ENCODE measurements at regions not wholly inside any gene's neighbourhood (a gene's known extent, or its start where the extent isn't known, plus 50 kb on each side); places are given as distances from the start of the nearest gene placed in this dataset.
A peak's percentile ranks its signal among the peaks of the same experiment; 100 is the strongest.

DNA sequence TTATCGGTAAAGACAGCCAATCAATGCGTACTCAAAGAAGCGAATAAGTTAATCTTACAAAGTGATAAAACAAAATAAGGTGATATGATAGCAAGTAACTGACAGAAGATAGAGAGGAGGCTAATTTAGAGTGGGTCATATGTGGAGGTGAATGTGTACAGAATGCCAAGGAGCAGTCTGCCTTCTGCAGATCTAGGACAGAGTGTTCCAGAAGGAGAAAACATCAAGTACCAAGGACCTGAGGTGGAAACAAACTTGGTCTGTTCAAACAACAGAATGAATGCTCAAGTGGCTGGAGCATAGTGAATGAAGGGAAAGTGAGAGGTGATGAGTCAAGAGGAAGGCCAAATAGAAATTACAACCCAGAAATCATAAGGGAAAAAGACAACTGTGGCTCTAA, 170.3 kb upstream of the BMP4 start:
- FAIRE-seq: peak; percentile 65

DNA sequence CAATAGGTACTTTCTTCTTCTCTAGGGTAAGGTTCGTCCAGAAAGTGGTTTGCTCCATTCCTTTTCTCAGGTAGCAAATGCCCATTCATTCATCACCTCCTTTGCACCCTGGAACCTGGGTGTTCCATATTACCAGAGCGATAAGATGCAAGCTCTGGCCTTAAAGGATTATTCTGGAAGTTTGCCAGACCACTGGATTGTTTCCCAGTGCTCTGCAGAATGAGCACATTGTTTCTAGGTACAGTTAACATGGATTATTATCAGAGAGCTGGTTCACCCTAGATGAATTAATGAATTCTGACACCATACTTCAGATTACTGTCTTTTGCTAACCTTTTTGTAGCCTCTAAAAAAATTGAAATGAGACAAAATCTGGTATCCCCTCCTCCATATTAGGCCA, 170.9 kb upstream of the BMP4 start:
- peak; percentile 76 for FAIRE-seq
- peak; percentile 63 for DNase-seq (ENCODE audit: low spot score)

More for the DNA sequence above, 170.3 kb upstream of the BMP4 start:
- no peak for DNase-seq (ENCODE audit: low spot score)

DNA sequence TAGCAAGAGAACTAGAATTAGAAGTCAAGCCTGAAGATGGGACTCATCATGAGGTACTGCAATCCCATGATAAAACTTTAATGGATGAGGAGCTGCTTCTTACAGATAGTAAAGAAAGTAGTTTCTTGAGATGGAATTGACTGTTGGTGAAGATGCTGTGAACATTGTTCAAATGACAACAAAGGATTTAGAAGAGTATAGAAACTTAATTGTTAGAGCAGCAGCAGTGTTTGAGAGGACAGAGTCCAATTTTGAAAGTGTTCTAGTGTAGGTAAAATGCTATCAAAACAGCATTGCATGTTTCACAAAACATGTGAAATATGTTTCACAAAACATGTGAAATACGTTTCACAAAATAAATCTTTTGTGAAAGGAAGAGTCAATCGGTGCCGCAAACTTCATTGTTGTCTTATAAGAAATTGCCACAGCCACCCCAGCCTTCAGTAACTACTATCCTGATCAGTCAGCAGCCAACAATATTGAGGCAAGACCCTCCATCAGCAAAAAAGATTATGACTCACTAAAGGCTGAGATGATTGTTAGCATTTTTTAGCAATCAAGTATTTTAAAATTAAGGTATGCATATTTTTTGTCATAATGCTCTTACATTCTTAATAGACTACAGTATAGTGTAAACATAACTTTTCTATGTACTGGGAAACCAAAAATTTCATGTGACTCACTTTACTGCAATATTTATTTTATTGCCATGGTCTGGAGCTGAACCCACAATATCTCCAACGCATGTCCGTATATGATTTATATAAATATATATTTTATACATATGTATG, 173.4 kb upstream of the BMP4 start:
- peak; percentile 81 for FAIRE-seq
- DNase-seq (ENCODE audit: low spot score): no peak

DNA sequence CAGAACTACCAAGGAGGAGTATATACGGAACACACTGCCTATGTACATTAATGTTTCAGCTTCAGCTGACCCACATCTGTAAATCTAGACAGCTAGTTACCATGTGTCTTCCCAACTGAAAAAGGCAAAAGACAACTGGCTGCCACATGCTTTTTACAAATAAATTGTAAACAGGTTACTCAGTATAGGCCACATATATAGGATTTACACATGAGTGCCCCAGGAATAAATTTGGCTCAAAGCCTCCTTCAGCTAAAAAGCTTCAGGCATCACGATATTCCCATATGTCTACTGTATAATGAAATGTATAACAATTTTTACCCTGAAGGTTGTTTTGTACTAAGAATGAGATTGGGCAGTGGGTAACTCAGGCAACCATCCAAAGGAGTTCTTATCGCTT, 175.9 kb upstream of the BMP4 start:
- FAIRE-seq (no peak), DNase-seq (ENCODE audit: low spot score) (no peak)

DNA sequence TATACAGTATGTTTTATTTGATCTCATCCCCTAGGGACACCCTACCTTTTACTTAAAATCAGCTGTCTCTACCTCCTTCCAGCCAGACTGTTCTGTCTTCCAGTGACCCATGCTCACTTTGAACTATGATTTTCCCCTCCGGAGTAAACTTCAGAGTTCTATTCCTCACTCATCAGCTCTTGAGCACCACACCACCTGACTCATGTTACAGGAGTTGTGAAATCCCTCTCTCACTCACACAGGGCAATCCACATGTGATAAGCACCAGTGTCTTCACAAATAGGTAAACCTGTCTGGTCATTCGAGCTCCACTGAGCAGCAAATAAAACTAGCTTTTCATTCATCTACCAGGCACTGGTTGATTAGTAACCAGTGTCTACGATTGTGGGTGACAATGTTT, 177.3 kb upstream of the BMP4 start:
- DNase-seq (ENCODE audit: low spot score): no peak

DNA sequence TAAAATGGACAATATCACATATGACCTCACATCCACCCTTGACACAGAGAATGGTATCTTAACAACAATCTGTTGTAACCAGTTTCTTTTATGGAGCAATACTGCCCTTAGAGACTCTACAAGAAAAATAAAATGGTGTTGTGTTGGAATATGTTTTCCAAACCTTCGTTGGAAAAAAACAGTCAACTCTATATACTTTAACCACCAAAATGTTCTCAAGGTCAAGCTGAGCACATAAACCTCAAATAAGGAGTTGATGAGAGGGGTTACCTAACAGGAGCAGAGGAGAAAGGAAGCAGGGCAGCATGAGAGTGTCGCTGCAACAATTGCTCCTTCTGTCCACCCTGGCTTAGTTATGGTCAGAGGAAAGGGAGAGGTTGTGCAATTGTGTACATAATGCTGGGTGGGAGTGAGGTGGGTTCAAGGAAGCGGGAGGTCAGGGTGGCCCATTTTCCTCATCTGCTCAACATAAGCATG, 179.2 kb upstream of the BMP4 start:
- no peak for DNase-seq (ENCODE audit: low spot score)
- FAIRE-seq: peak; percentile 69

More for the DNA sequence above, 177.3 kb upstream of the BMP4 start:
- peak; percentile 90 for FAIRE-seq

DNA sequence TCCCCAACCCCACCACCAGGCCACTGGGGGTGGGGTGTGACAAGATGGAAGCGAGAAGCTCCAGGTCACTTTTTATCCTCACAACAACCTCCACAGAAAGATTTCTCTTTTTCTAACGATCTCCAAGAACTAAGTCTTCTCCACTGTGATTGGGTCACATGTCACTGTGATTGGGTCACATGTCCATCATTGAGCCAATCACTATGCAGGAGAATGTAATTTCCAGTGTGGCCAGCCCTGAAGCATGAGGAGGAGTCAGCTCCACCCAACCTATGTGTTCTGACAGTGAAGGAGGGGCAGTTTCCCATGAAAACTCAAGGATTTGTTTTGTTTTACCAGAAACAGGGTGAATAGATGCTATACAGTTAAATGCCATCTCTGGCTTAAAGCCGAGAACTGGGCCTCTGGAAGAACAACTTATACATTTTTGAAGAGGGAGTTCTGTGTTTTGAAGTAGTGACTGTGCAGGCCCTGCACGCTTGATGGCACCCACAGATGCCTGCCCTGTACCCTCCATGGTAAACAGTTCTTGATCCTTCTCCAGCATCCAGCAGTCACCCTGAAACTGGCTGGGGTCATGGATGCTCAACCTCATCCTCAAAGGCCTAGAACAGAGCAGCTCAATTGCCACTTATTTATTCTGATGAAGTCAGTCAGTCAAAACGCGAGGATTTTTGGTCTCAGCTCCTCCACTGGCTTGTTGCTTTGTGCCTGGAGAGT, 180.4 kb upstream of the BMP4 start:
- FAIRE-seq: no peak
- DNase-seq (ENCODE audit: low spot score): no peak

DNA sequence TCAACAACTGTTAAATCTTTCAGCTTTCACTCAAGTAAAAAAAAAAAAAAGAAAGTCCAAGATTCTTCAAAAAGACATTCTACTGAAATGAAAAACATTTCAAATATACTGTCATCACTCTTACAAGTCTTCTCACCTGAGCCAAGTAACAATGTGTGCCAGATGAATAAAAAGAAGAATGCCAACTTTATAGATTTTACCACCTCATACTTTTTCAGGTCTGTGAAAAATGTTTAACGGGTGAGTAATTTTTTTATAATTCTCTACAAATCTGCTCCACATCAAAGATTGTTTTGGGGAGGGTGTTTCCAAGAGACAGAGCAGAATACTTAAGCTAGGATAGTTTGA, 181.0 kb upstream of the BMP4 start:
- FAIRE-seq (no peak), DNase-seq (ENCODE audit: low spot score) (no peak)

DNA sequence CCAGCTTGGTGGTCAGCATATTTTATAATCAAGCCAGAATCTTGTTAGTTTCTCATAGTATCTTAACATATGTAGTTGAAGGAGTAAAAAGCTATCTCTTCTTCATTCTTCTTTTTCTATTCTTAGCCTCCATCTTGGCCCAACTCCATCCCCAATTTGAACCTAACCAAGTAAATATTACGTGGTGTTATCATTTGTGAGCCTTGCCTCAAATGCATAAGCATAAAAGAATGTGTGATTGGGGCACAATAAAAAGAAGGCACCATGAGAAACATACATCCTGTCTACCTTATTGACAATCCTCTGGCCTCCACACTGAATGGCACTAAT, 181.4 kb upstream of the BMP4 start:
- FAIRE-seq (peak; percentile 59), DNase-seq (ENCODE audit: low spot score) (no peak)

DNA sequence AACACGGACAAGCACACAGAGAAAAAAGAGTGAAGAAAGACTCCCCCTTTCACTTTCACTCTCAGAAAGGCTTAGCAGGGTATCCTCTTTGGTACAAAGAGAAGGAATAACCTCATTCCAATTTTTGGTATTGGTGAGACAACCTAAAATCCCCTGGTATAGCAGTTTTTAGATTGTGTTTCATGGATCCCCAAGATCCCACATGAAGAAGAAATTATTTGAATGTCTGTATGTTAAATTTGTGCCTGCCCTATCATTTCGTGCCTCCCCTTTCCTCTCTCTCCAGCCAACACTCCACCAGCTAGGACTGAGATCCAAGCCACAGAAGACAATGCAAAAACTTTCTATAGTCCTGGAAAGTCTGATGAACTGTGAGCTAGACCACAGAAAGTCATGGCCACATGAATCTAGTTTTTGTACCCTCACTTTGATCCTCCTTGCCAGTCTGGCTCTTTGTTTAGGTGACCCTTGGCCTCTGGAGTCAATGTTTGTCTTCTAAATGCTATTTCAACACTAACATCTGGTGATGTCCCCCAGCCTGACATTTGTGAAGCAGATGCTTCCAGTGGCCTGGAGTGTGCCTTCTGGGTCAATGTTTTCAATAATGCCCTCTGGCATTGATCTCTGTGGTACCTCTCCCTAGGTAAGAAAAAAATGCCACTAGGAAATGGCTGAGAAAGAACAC, 181.9 kb upstream of the BMP4 start:
- DNase-seq (ENCODE audit: low spot score): no peak
- FAIRE-seq: no peak

DNA sequence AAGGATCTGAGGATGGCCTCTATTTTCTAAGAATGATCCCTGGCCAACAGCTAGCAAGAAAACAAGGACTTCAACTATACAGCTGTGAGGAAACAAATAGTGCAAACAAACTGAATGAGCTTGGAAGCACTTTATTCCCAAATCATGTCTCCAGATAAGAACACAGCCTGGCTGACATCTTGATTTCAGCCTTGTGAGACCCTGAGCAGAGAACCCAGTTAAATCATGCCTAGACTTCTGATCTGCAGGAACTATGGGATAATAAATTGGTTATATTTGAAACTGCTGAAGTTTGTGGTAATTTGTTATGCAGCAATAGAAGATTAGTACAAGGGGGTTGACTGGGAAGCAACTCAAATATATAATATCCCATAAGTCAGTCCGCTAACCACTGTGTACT, 183.9 kb upstream of the BMP4 start:
- DNase-seq (ENCODE audit: low spot score): no peak
- no peak for FAIRE-seq

DNA sequence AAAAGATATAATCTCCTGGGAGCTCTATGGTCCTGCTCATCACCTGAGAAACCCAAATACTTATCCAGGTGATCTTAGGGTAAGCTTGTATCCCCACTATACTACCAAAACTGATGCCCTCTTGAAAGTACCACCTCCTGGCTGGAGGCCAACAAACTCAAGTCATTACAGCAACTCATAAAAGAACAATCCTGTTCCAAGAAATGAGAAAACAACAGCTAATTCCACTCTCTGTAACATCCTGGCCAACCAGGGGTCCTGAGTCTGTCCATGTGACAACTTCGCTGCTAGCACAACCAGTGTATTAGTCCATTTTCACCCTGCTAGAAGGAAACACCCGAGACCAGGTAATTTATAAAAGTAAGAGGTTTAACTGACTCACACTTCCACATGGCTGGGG, 190.0 kb upstream of the BMP4 start:
- FAIRE-seq (no peak), DNase-seq (ENCODE audit: low spot score) (no peak)

DNA sequence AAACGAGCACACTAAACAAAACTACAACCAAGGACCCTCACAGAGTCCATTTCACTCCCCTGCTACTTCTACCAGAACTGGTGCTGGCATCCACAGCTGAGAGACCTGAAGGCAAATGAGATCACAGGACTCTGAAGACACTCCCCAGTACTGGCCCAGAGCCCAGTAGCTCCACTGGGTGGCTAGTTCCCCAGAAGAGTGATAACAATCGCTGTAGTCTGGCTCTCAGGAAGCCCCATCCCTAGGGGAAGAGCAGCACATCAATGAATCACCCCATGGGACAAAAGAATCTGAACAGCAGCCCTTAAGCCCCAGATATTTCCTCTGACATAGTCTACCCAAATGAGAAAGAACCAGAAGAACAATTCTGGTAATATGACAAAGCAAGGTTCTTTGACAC, 190.7 kb upstream of the BMP4 start:
- FAIRE-seq (peak; percentile 23), DNase-seq (ENCODE audit: low spot score) (no peak)

DNA sequence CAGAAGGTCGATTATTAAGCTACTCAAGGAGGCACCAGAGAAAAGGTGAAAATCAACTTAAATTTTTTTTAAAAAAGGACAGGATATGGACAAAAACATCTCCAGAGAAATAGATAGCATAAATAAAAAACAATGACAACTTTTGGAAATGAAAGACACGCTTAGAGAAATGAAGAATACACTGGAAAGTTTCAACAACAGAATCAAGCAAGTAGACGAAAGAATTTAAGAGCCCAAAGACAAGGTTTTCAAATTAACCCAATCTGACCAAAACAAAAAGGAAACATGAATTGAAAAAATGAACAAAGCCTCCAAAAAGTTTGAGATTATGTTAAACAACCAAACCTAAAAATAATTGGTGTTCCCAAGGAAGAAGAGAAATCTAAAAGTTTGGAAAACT, 191.1 kb upstream of the BMP4 start:
- FAIRE-seq: no peak

DNA sequence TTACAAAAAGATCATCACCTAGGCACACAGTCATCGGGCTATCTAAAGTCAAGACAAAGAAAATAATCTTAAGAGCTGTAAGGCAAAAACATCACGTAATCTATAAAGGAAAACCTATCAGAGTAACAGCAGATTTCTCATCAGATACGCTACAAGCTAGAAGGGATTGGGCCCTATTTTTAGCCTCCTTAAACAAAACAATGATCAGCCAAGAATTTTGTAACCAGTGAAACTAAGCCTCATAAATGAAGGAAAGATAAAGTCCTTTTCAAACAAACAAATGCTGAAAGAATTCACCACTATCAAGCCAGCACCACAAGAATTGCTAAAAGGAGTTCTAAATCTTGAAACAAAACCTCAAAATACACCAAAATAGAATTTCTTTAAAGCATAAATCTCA, 191.6 kb upstream of the BMP4 start:
- FAIRE-seq (no peak), DNase-seq (ENCODE audit: low spot score) (no peak)

More for the DNA sequence above, 191.1 kb upstream of the BMP4 start:
- DNase-seq (ENCODE audit: low spot score): no peak

DNA sequence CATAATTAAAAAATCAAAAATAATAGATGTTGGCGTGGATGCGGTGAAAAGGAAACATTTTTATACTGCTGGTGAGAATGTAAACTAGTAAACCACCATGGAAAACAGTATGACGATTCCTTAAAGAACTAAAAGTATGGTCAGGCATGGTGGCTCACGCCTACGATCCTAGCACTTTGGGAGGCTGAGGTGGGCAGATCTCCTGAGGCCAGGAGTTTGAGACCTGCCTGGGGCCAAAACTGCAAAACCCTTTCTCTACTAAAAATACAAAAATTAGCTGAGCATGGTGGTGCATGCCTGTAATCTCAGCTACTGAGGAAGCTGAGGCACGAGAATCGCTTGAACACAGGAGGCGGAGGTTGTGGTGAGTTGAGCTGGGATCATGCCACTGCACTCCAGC, 195.7 kb upstream of the BMP4 start:
- FAIRE-seq (no peak), DNase-seq (ENCODE audit: low spot score) (no peak)

DNA sequence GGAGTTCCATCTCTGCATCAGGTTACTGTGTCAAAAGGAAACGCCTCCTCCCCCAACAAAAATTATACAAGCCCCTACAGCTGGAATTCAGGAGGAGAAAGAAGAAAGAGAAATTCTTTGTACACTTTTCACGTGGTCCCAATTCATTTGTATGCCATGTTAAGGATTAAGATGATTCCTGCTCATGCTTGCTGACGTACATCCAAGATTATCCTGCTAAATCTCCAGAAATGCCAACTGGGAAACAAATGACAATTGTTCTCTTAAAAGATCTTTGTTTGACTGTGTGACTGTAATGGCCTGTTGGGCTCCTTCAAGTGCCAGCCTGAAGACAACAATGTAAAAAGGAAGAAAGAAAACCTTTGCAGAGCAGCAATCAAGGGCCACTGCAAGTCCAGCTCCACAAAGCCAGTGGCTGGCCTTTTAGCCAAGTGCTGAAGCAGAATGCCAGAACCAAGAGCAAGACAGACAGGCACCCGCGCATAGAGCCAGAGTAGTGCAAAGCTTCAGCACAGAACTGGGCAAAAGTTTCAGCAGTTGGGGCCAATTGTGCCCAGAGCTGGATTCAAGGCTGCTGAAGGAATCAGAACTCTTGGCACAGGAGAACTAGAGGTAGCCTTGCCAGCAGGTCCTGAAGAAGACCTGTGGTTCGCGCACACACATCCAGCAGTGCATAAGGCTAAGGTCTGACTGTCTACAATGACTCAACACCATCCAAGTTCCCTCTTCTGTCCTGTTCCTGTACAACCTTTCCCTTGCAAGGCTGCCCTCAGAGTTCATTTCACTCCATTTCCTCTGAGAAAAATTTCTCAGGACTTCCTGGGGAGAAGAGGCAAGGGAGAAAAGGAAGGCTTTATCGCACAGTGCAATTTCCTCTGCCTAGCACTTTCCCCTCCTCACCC, 209.7 kb upstream of the BMP4 start:
- no peak for FAIRE-seq

DNA sequence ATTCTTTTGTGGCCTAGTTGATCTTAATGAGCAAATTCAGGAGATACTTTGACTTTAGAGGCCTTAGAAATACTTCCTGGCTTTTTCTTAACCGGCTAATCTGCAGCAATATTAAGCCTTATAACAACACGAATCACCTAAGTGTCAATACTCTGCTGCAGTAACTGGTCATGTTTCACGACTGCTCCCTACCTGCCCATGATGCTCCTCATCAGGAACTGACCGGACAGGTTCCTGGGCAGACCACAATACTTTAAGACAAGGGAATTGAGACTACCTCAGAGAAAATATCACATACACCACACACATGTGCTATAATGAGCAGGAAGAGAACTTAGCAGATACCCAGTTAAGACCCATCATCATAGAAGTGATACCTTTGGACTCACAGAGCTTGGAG, 211.9 kb upstream of the BMP4 start:
- DNase-seq (ENCODE audit: low spot score): no peak
- peak; percentile 23 for FAIRE-seq

More for the DNA sequence above, 209.7 kb upstream of the BMP4 start:
- no peak for DNase-seq (ENCODE audit: low spot score)

DNA sequence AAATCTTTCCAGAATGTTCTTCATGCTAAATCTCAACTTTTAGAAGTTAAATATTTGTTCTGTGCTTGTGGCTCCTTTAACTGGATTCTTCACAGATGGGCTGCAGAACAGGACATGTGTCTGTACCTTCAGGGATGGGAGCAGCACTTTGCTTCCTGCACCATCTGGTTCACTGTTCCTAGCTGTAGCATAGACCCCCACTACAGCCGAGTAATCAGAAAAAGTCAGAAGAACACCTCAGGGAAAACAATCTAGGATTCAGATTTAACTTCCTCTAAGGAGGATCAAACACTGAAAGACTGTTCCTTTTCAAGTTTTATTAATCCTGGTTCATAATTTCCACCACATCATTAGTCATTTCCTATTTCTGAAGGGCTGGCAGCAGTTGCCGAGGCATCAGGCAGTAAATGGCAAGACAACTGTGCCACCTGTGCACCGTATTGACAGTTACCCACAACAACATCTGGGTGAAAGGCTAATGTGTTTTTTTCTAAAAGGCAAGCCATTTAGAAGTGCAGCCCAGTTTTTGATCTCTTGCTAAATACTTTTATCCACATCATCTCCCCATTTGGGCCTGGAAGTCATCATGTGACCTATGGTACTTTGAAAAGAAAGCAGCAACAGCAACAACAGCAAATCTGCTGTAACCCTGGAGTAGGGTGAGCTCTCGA, 212.8 kb upstream of the BMP4 start:
- peak; percentile 79 for DNase-seq (ENCODE audit: low spot score)
- peak; percentile 89 for FAIRE-seq

DNA sequence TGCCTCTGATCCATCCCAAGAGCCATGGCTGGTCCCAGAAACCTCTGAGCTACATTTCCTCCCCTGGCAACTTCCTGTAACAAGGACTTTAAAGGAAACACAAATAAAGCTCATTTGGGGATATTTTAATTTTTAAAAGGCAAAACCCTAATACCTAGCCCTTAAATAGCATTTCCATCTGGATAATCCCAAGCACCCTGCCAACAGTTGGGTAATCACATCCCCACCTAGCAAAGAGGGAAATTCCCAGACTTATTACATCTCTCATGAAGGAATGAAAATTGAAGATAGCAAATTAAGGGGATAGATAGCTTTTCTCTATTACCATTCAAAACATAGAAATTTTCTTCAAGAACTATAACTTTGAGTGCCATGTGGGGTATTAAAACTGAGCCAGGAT, 213.7 kb upstream of the BMP4 start:
- DNase-seq (ENCODE audit: low spot score): no peak

DNA sequence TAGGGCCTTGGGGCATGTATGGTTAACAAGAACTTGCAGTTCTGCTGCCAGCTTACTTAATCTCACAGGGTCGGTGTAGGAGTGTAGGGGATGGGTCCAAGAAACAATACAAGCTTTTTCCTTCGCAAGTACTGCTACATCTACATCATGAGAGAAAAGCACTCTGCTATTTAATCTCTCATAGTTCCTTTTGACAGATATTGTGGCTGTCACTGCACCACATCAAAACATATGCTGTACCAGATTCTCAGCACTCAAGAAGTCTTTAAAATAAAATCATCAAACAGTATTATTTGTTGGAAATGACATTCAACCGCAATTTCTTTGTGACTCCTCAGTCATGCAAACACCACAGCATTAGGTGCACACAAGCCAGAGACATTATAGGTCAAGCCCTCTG, 215.5 kb upstream of the BMP4 start:
- DNase-seq (ENCODE audit: low spot score) (no peak), FAIRE-seq (no peak)

More for the DNA sequence above, 213.7 kb upstream of the BMP4 start:
- no peak for FAIRE-seq
